ENCODE measurements at regions not wholly inside any gene's neighbourhood (a gene's known extent, or its start where the extent isn't known, plus 50 kb on each side); places are given as distances from the start of the nearest gene placed in this dataset.

DNA sequence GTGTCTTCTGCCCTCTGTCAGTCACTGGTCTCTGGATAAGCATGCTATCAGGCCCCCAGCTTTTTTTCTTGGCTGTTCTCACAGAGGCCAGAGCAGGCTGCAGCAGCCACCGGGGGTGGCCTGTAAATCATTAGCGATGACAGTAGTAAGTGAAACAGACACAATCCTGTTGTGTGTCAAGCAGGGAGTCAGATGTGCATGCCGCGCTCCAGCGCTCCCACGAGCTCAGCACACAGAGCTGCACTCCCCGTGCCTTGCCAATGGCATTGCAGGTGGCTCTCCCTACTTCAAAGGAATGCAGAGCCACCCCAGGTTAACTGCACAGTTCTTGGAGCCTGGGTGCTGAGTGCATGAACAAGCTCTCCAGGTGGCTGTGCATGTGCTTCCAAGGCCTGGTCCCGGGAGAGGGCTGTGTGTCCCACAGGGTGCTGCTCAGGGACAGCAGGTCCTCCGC, 226.1 kb downstream of the GLRX3 start:
- DNase-seq (no peak), ATAC-seq (ENCODE audit: low read depth) (no peak)
- H2AK5ac ChIP-seq (ENCODE audit: low read depth, low read length) = no peak overlapping the region
- H2BK5ac ChIP-seq (ENCODE audit: low read depth, low read length, poor library complexity, severe bottlenecking) = no peak overlapping the region
- TF ChIP-seq NFE2L2 (IDR thresholded peaks at IDR 0.05; ENCODE audit: low read depth, low read length) (no peak), MAZ (IDR thresholded peaks at IDR 0.05; ENCODE audit: borderline replicate concordance, low read depth, low read length) (no peak), RFX5 (IDR thresholded peaks at IDR 0.05; ENCODE audit: low read depth, low read length) (no peak), BHLHE40 (IDR thresholded peaks at IDR 0.05; ENCODE audit: low read depth, low read length) (no peak), RCOR1 (IDR thresholded peaks at IDR 0.05; ENCODE audit: insufficient replicate concordance, low read length) (no peak), MXI1 (IDR thresholded peaks at IDR 0.05; ENCODE audit: borderline replicate concordance, low read depth, low read length) (no peak), POLR2A (IDR thresholded peaks at IDR 0.05; ENCODE audit: low read depth, low read length) (no peak), RAD21 (IDR thresholded peaks at IDR 0.05; ENCODE audit: low read length) (no peak), CEBPB (IDR thresholded peaks at IDR 0.05; ENCODE audit: low read depth, low read length) (no peak), MAFK (IDR thresholded peaks at IDR 0.05; ENCODE audit: low read depth, low read length) (no peak), FOS (IDR thresholded peaks at IDR 0.05; ENCODE audit: low read depth, low read length) (no peak), CHD1 (IDR thresholded peaks at IDR 0.05; ENCODE audit: low read depth, low read length) (no peak), SMC3 (IDR thresholded peaks at IDR 0.05; ENCODE audit: low read depth, low read length) (no peak)
- TF ChIP-seq, protein P1, sequence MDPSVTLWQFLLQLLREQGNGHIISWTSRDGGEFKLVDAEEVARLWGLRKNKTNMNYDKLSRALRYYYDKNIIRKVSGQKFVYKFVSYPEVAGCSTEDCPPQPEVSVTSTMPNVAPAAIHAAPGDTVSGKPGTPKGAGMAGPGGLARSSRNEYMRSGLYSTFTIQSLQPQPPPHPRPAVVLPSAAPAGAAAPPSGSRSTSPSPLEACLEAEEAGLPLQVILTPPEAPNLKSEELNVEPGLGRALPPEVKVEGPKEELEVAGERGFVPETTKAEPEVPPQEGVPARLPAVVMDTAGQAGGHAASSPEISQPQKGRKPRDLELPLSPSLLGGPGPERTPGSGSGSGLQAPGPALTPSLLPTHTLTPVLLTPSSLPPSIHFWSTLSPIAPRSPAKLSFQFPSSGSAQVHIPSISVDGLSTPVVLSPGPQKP (IDR thresholded peaks at IDR 0.05; ENCODE audit: borderline replicate concordance, low read depth, low read length) = no peak
- TF ChIP-seq, protein P2, sequence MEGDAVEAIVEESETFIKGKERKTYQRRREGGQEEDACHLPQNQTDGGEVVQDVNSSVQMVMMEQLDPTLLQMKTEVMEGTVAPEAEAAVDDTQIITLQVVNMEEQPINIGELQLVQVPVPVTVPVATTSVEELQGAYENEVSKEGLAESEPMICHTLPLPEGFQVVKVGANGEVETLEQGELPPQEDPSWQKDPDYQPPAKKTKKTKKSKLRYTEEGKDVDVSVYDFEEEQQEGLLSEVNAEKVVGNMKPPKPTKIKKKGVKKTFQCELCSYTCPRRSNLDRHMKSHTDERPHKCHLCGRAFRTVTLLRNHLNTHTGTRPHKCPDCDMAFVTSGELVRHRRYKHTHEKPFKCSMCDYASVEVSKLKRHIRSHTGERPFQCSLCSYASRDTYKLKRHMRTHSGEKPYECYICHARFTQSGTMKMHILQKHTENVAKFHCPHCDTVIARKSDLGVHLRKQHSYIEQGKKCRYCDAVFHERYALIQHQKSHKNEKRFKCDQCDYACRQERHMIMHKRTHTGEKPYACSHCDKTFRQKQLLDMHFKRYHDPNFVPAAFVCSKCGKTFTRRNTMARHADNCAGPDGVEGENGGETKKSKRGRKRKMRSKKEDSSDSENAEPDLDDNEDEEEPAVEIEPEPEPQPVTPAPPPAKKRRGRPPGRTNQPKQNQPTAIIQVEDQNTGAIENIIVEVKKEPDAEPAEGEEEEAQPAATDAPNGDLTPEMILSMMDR (conservative IDR thresholded peaks at IDR 0.05; ENCODE audit: low read depth, low read length) = no peak
- TF ChIP-seq, protein P3, sequence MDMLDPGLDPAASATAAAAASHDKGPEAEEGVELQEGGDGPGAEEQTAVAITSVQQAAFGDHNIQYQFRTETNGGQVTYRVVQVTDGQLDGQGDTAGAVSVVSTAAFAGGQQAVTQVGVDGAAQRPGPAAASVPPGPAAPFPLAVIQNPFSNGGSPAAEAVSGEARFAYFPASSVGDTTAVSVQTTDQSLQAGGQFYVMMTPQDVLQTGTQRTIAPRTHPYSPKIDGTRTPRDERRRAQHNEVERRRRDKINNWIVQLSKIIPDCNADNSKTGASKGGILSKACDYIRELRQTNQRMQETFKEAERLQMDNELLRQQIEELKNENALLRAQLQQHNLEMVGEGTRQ (IDR thresholded peaks at IDR 0.05; ENCODE audit: low read depth, low read length) = no peak
- no peak overlapping the region for H3K23ac ChIP-seq (ENCODE audit: low read depth, low read length)
- no peak overlapping the region for H3K18ac ChIP-seq (ENCODE audit: low read depth, low read length)
- no peak overlapping the region for H3K4ac ChIP-seq (ENCODE audit: low read depth, low read length)
- no peak overlapping the region for H3K14ac ChIP-seq (replicated peaks; ENCODE audit: low read depth, low read length)
- H3K9me3 ChIP-seq (ENCODE audit: control insufficient read depth, insufficient read depth, low read length) = peaks cover 50% of the 10 kb centered on the region
- H4K8ac ChIP-seq (ENCODE audit: low read depth in 2 of 2, low read length in 2 of 2) = no peak overlapping the region
- no peaks in the 10 kb centered on the region for H3K9me1 ChIP-seq (ENCODE audit: insufficient read depth, low read length)
- no peak overlapping the region for H3K4me2 ChIP-seq (ENCODE audit: low read depth, low read length)
- no peaks in the 10 kb centered on the region for H3K36me3 ChIP-seq (ENCODE audit: control insufficient read depth, insufficient read depth, low read length)
- no peak overlapping the region for H2BK120ac ChIP-seq (ENCODE audit: low read depth, low read length)
- POLR2A ChIA-PET (ENCODE audit: unreplicated experiment) = no interaction called here
- no peak overlapping the region for H3K4me3 ChIP-seq (ENCODE audit: insufficient read depth, low read depth, low read length)
- H2BK15ac ChIP-seq (ENCODE audit: low read depth, low read length) = no peak overlapping the region
- H3K79me1 ChIP-seq (ENCODE audit: low read depth in 1 of 2, low read length in 2 of 2) = no peaks in the 10 kb centered on the region
- no peaks in the 10 kb centered on the region for H3K4me1 ChIP-seq (ENCODE audit: control insufficient read depth, insufficient read depth, low read length)
- H3K27me3 ChIP-seq (ENCODE audit: control insufficient read depth, insufficient read depth, low read length) = no peaks in the 10 kb centered on the region
- H2AFZ ChIP-seq (replicated peaks; ENCODE audit: low read length, poor library complexity) = no peak overlapping the region
- no peak overlapping the region for H2AK9ac ChIP-seq (replicated peaks; ENCODE audit: low read depth, low read length, poor library complexity)
- H3K27ac ChIP-seq (ENCODE audit: insufficient read depth, low read length) = no peak overlapping the region
- no peak overlapping the region for H4K5ac ChIP-seq (ENCODE audit: low read depth, low read length)
- BruUV-seq (replicated peaks) = no TSS peak
- intact Hi-C loops (cut with micrococcal nuclease) = no loop called here
- WGBS, 2 experiments (ENCODE audit: extremely low coverage in 2 of 2, insufficient read length in 1 of 2) = 12% methylated on average over 3 of the region's 9 CpGs; no CpG with 5 or more reads in 1 of the 2 experiments
- no peak overlapping the region for H4K91ac ChIP-seq (ENCODE audit: insufficient read depth, low read depth, low read length)
- H3K56ac ChIP-seq (ENCODE audit: extremely low read depth, insufficient read depth, low read length) = no peak overlapping the region
- no peak overlapping the region for H3K9ac ChIP-seq (ENCODE audit: low read depth, low read length)
- CTCF ChIA-PET = no interaction called here
- in situ Hi-C loops (cut with MboI; ENCODE audit: low sequenced_read_pairs) = no loop called here
- H4K20me1 ChIP-seq (ENCODE audit: insufficient read depth, low read length) = no peaks in the 10 kb centered on the region
- H2BK20ac ChIP-seq (ENCODE audit: low read depth, low read length) = no peak overlapping the region
- dilution Hi-C loops (cut with HindIII; ENCODE audit: low sequenced_read_pairs, unreplicated experiment) = no loop called here
